ENCODE measurements at regions not wholly inside any gene's neighbourhood (a gene's known extent, or its start where the extent isn't known, plus 50 kb on each side); places are given as distances from the start of the nearest gene placed in this dataset.
A peak's percentile ranks its signal among the peaks of the same experiment; 100 is the strongest.

DNA sequence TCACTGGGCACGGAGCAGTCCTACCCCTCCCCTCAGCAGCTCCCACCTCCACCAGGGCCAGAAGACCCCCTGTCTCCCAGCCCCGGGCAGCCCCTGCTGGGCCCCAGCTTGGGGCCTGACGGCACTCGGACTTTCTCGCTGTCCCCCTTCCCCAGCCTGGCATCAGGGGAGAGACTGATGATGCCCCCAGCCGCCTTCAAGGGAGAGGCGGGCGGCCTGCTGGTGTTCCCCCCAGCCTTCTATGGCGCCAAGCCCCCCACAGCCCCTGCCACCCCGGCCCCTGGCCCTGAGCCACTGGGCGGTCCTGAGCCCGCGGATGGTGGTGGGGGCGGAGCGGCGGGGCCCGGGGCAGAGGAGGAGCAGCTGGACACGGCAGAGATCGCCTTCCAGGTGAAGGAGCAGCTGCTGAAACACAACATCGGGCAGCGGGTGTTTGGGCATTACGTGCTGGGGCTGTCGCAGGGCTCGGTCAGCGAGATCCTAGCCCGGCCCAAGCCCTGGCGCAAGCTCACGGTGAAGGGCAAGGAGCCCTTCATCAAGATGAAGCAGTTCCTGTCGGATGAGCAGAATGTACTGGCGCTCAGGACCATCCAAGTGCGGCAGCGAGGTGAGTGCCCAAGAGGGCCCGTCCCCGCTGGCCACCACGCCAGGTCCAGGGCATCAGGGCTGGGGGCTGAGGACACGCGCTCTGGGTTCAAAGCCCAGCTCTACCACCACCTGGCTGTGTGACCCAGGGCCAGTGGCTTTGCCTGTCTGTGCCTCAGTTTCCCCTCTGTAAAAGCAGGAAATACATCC lies 58.6 kb downstream of the PHETA1 start:
- DNase-seq = no peak

- no peak for DNase-seq
Measured at GRCh38 chr12:111309584-111309983, 59.3 kb downstream of the PHETA1 start.

- no peak for DNase-seq
Measured at GRCh38 chr12:111308473-111308872, 60.4 kb downstream of the PHETA1 start.

DNA sequence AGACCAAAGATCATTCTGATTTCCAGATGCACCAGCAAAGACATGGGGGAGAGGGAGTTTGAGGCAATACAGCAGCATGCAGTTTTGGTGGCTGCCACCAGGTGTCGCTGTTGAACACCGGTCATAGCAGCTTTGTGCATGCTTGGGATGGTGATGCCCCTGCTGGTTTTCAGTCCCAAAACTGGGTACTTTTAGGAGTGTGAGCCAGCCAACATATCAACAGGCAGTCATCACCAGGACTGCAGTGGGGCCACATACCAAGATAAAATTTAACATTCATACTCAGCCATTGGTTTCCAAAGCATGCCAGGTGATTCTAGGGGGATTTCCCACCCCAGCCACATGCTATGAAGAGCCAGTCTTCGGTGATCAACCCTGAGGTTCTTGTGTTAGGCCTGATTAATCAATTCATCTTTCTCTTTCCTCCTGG lies 64.2 kb downstream of the PHETA1 start:
- no peak for DNase-seq

- DNase-seq = no peak
Measured at GRCh38 chr12:111303531-111303930, 65.4 kb downstream of the PHETA1 start.

DNA sequence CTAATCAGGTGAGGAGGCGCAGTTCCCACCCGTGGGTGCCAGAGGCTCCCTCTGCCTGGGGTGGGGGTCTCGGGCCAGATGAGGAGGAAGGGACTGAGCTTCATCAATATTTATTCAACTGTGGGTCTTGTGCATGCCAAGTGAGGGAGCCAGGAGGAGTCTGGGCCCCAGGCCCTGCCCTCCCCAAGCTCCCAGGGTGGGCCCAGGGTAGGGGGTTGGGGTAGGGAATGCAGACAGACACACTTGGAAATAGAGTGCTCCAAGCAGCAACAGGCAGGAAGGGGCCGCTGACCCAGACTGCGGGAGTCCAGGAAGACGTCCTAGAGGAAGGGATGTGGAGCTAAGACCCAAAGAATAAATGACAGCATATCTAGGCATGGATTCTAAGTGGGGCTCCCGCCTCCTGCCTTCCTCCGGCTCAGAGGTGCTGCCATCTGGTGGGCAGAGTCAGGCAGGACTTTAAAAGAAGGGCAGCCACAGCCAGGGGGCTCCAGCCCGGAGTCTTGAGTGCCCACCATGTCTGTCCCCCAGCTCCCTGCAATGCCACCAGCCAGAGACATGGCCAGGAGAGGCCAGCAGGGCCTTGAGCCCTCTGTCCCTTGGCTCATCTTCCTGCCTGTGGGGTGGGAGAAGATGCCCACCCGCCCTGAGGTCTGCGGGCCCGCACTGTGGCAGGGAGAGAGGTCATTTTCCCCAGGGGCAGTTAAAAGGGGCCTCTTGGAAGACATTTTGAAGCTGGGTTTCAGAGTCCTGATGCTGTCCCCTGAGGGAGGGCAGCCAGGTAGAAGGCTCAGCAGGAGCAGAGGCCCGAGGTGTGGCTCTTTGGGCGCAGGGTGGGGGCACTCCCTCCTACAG lies 70.1 kb downstream of the PHETA1 start:
- DNase-seq = peak; percentile 48

GRCh38 chr12:111297703-111298426 lies 71.0 kb downstream of the PHETA1 start:
- no peak for DNase-seq

DNA sequence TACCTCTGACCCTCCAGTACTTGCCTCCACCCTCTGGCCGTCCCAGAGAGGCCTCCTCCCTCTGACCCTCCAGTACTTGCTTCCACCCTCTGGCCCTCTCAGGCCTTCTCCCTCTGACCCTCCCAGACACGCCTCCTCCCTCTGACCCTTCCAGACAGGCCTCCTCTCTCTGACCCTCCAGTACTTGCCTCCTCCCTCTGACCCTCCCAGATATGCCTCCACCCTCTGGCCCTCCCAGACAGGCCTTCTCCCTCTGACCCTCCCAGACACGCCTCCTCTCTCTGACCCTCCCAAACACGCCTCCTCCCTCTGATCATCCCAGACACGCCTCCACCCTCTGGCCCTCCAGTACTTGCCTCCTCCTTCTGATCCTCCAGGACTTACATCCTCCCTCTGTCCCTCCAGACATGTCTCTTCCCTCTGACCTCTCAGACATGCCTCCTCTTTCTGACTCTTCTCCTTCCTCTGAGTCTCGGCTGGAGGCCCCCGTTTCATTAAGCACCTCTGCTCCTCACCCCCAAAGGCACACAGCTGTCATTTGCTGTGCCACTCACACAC lies 71.9 kb downstream of the PHETA1 start:
- no peak for DNase-seq

DNA sequence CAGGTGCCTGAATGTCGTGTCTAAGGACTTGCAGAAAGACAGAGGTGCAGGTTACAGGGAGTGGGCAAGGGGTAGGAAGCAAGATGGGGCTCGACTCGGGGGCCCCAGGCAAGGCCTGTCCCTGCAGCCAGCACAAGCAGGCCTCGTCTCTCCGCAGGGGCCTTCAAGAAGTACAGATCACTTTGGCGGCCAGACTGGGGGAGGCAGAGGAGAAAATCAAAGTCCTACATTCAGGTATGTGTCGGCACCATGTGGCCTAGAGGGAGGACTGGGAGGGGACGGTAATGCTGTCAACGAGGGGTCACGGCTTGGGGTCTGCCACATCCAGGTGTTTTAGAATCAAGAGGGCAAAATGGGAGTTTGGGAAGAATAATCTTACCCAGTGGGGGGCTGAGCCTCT lies 73.7 kb downstream of the PHETA1 start:
- DNase-seq = no peak

DNA sequence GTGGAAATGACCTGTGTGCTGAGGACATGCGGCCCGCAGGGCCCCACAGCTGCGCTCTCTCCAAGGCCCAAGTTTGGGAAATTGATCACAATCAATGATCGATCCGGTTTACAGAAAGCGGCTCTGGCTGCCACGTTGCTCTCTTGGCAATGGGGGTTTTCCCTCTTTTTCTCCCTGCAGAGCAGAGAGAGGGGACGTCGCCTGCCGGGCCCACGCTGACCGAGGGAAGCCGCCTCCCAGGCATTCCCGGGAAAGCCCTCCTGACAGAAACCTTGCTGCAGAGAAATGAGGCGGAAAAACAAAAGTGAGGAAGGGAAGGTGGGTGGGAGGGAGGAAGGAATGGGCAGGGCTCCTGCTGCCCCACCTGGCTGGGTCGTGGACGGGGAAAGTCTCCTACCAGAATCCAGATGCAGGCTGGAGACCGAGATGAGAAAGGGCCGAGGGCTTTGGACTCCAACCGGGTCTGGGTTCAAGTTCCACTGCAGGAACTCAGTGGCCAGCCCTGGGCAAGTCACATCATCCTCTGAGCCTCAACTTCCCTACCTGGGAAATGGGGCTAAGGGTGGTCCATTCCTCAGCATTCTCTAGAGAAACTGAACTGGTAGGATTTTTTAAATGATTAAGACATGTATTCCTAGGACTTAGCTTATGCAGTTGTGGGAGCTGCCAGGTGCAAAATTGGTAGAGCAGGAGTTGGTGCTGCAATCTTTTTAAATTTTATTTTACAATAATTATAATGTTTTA lies 75.5 kb downstream of the PHETA1 start:
- DNase-seq = no peak

DNA sequence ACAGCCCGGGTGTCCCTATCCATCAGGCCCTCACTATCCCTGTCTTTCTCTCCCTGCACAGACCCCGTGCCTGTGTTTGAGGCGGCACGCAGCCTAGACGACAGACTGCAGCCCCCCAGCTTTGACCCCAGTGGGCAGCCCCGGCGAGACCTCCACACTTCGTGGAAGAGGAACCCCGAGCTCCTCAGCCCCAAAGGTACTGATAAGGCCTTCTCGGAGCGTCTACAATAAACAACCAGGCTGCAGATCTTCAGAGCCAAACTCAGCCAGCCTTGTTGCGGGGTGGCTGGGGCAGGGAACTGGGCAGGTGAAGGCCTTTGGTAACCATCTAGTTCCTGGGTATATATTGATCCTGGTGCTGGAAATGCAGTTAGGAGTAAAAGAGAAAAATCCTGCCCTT lies 77.5 kb downstream of the PHETA1 start:
- no peak for DNase-seq

DNA sequence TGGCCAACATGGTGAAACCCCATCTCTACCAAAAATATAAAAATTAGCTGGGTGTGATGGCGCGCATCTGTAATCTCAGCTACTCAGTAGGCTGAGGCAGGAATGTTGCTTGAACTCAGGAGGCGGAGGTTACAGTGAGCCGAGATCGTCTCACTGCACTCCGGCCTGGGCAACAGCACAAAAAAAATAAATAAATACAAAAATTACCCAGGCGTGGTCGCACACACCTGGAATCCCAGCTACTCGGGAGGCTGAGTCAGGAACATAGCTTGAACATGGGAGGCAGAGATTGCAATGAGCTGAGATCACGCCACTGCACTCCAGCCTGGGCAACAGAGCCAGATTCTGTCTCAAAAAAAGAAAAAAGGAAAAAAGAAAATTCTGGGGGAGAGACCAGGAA lies 80.1 kb downstream of the PHETA1 start:
- no peak for DNase-seq

DNA sequence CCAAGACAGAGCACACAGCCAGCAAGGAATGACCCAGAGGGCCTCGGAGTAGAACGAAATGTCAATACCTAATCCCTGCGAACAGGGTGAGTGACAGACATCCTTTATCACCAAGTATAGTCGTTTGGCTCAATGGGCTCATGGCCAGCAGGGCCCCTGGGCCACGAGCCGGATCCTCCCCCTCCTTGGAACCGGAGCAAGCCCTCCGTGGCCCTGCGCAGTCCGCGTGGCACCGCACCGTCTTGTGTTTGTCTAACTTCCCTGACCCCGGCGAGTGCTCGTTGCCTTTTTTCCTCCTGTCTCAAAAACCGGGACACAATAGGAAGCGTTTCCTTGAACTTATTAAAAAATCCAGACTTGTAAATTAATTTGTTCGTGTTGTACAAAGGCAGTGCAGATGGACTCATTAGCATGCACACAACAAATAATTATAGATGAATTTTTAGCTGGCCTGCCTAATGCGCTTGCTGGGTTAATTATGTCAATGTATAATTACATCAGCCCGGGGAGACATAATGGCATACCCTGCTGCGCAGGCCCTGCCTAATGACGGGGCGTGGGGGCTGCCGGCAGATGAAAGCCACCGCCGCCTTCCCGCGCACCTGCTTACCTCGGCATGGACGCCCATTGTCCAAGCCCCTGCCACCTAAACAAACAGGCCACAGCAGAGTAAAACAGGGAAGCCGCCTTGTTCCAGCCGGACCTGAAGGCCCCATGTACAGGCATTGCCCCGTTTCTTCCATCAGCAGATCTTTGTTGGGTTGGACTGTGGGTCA lies 81.6 kb downstream of the PHETA1 start:
- DNase-seq = peak; percentile 95

GRCh38 chr12:111285200-111285599 lies 83.7 kb downstream of the PHETA1 start:
- peak; percentile 65 for DNase-seq

- DNase-seq = no peak
Measured at GRCh38 chr12:111284709-111285108, 84.2 kb downstream of the PHETA1 start.

DNA sequence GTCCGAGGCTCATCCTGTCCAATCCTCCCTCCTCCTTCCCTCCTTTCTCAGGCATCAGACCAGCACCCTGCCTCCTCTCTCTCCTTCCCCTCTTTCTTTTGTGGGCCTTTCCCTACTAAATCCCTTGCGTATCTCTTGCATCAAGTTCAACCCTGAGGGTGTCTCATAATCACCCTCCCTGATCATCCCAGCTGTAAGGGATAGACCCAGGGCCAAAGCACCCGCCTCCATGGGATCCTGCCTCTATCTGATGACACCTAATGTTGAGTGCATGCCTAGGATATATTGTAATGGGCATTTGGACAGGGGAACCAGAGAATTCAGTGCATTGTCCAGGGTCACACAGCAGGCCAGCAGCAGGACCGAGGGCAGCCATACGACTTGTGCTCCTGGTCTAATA lies 84.9 kb downstream of the PHETA1 start:
- DNase-seq = no peak

- DNase-seq = no peak
Measured at GRCh38 chr12:111283521-111283920, 85.4 kb downstream of the PHETA1 start.

DNA sequence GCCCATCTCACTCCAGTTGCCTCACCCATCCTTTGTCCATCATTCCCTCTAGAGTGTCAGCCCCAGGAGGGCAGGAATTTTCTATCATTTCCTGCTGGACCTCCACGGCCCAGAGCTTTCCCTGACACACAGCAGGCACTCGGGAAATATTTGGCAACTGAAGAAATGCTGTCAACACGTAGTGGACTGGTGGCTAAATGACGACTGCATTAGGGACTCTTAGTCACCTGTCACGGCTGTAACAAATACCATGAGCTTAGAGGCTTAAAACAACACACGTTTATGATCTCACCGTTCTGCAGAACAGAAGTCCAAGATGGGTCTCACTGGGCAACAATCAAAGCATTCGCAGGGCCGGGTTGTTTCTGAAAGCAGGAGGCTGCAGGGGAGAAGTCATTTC lies 91.3 kb downstream of the PHETA1 start:
- DNase-seq = no peak

DNA sequence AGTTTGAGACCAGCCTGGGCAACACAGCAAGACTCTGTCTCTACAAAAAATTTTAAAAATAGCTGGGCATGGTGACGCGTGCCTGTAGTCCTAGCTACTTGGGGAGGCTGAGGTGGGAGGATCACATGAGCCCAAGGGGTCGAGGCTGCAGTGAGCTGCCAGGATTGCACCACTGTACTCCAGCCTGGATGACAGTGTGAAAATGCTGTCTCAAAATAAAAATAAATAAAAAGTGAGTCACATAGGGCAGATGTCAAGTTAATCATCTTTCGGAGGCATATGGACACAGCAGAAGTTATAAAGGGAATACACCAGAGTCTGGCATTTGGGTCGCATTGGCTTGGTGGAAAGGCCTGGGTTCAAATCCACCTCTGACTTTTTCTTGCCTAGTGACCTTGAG lies 92.7 kb downstream of the PHETA1 start:
- no peak for DNase-seq

DNA sequence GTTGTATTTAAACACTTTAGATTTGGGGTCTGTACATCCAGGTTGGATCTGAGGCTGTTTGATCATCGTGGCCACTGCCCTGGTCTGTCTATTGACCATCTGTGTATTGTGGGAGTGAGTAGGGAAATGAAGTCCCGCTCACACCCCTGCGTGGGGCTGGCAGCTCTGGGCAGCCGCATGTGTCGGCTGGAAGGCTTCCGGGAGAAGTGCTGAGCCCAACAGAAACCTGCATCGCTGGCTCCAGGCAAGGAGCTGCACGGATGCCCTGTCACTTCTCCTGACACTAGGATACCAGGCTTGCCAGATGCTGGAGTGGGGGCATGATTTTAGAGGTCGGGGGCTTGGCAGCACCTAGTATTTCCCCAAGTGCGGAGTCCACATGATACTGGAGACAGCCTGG lies 93.6 kb downstream of the PHETA1 start:
- no peak for DNase-seq

DNA sequence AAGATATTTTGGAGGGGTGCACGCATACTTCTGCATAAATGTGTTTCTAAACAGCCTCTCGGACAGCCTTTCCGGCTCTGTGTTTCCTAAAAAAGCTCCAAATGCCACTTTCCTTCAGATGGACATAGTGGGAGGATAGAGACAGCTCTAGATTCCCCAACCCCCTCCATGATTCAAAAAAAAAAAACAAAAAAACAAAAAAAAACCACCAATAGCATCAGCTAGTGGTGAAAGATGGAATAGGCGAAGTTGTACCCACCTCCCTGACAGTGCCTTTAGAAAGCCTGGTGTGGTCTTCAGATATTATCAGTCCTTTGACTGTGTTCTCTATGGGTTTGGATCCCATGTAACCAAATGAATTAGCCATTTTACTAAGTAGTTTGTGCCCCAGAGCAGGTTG lies 94.1 kb downstream of the PHETA1 start:
- no peak for DNase-seq
